Sigmoid colon (tissue), 6 donors: ENCODE measurements at regions not wholly inside any gene's neighbourhood (a gene's known extent, or its start where the extent isn't known, plus 50 kb on each side); places are given as distances from the start of the nearest gene placed in this dataset.

ENCODE experiments used
- DNase-seq: peaks from one replicate; pipeline ENCODE4 v3.0.0-alpha.2; 2019
- H3K27ac ChIP-seq, 4 donors: fragments of 200-600 bp; sonication (generic); one replicate each; pipeline ENCODE4 v1.5.1; 2016 to 2019; ENCODE audit warnings: mild to moderate bottlenecking in 1 of 4
- H3K27me3 ChIP-seq, 3 donors: fragments of 200-600 bp; sonication (generic); one replicate each; pipeline ENCODE4 v1.5.1; 2019; ENCODE audit warnings: mild to moderate bottlenecking in 1 of 3
- H3K36me3 ChIP-seq, 4 donors: fragments of 200-600 bp; sonication (generic); one replicate each; pipeline ENCODE4 v1.5.1; 2016 to 2019
- H3K4me1 ChIP-seq, 4 donors: fragments of 200-600 bp; sonication (generic); one replicate each; pipeline ENCODE4 v1.5.1; 2017 to 2019
- H3K4me3 ChIP-seq, 4 donors: fragments of 200-600 bp; sonication (generic); one replicate each; pipeline ENCODE4 v1.5.1; 2017 to 2019; ENCODE audit warnings: mild to moderate bottlenecking in 2 of 4, moderate library complexity in 1 of 4
- H3K9me3 ChIP-seq, 4 donors: fragments of 200-600 bp in 3 of 4; sonication (generic) in 3 of 4; one replicate each; pipeline versions ENCODE4 v1.5.1 to v1.6.1; 2013 to 2019
- EP300 ChIP-seq, 4 donors: sonication (generic); formaldehyde crosslinking; IDR thresholded peaks; one replicate each; pipeline ENCODE4 v1.6.1; 2017; ENCODE audit warnings: antibody characterized with exemption in 4 of 4
- POLR2A ChIP-seq, 2 donors: fragments of 450-650 bp; IDR thresholded peaks; one replicate each; pipeline ENCODE4 v1.6.1; 2016; ENCODE audit warnings: antibody characterized with exemption in 2 of 2, mild to moderate bottlenecking in 2 of 2, moderate library complexity in 2 of 2
- POLR2AphosphoS5 ChIP-seq, 4 donors: sonication (generic); formaldehyde crosslinking; IDR thresholded peaks; one replicate each; pipeline ENCODE4 v1.6.1; 2017; ENCODE audit warnings: antibody characterized with exemption in 4 of 4
- WGBS, 2 donors: extraction: QIAGEN DNeasy Blood & Tissue Kit; methylation state at CpG; one replicate each; pipeline ENCODE4 v1.1.7; 2013; 5-methylcytosine and 5-hydroxymethylcytosine counted together
- intact Hi-C: fragments of 100-400 bp; cut with DNase I; formaldehyde crosslinking; loops from one replicate; pipeline ENCODE4 v1.15.1; 2023
- TF ChIP-seq, protein P1 (sequence below), 4 experiments: fragments of 450-650 bp in 3 of 4; fragments of 200-600 bp in 1 of 4; IDR thresholded peaks; one replicate each; pipeline ENCODE4 v1.5.1; 2016 to 2019; ENCODE audit warnings: antibody characterized with exemption in 4 of 4, mild to moderate bottlenecking in 3 of 4, moderate library complexity in 2 of 4
- donor health status: healthy with polysubstance abuse.
- donor health status: healthy.

DNA sequence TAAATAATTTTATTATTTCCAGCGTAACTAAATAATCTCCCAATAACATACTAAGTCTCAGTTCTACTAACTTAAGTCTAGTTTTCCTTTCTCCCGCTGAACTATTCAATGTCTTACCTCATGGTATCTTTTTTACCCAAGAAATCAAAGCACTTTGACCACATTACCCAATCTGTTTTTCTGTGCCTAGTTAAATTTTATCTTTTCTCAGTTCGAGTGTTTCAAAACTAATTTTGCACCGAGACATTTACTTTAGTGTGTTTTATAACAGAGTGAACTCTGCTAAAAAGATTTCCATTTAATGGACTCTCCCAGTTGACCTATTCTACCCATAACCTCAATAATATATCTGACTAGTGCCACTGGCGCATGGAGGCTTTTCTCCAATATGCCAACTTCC lies 67.6 kb upstream of the IRF2 start:
- 82 to 89% methylated on average over 5 of the region's 5 CpGs for WGBS, 2 donors
- no peaks in the 10 kb centered on the region for H3K9me3 ChIP-seq
- TF ChIP-seq POLR2A (IDR thresholded peaks at IDR 0.05) (no peak), POLR2AphosphoS5 (IDR thresholded peaks at IDR 0.05) (no peak), EP300 (IDR thresholded peaks at IDR 0.05) (no peak)
- TF ChIP-seq, protein P1, sequence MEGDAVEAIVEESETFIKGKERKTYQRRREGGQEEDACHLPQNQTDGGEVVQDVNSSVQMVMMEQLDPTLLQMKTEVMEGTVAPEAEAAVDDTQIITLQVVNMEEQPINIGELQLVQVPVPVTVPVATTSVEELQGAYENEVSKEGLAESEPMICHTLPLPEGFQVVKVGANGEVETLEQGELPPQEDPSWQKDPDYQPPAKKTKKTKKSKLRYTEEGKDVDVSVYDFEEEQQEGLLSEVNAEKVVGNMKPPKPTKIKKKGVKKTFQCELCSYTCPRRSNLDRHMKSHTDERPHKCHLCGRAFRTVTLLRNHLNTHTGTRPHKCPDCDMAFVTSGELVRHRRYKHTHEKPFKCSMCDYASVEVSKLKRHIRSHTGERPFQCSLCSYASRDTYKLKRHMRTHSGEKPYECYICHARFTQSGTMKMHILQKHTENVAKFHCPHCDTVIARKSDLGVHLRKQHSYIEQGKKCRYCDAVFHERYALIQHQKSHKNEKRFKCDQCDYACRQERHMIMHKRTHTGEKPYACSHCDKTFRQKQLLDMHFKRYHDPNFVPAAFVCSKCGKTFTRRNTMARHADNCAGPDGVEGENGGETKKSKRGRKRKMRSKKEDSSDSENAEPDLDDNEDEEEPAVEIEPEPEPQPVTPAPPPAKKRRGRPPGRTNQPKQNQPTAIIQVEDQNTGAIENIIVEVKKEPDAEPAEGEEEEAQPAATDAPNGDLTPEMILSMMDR (IDR thresholded peaks at IDR 0.05), result no peak
- peaks cover 0 to 1% (median under 1%) of the 10 kb centered on the region in 4 donors for H3K4me1 ChIP-seq
- H3K4me3 ChIP-seq, result no peak overlapping the region
- no peak overlapping the region for H3K27ac ChIP-seq
- intact Hi-C loops, result no loop called here
- DNase-seq, result no peak
- no peaks in the 10 kb centered on the region for H3K36me3 ChIP-seq
- H3K27me3 ChIP-seq, result no peaks in the 10 kb centered on the region

DNA sequence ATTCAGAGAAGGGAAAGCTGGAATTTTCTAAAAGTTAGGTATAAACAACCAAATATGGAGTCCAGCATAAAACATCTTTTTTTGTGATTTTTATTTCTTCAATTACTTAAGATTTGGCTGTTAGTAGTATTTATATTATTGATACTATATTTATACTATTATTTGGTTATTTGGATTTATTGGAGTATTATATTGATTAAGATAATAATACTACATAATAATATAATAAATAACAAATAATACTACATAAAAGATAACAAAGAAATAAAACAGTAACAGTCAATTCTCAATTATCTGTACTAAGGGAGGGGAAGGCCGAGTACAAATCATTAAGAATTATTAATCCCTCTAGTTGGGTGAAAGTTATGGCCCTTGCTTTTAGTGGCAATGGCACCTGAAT lies 66.0 kb upstream of the IRF2 start:
- Histone ChIP-seq H3K27me3 (no peaks in the 10 kb centered on the region), H3K36me3 (no peaks in the 10 kb centered on the region), H3K4me3 (no peak overlapping the region), H3K27ac (no peak overlapping the region), H3K9me3 (no peaks in the 10 kb centered on the region), H3K4me1 (peaks cover 0 to 13% (median 8%) of the 10 kb centered on the region in 4 donors)
- intact Hi-C loops, result no loop called here
- WGBS, 2 donors, result 82 to 93% methylated on average over 1 of the region's 1 CpG
- DNase-seq, result no peak
- TF ChIP-seq, protein P1 (IDR thresholded peaks at IDR 0.05), result no peak

DNA sequence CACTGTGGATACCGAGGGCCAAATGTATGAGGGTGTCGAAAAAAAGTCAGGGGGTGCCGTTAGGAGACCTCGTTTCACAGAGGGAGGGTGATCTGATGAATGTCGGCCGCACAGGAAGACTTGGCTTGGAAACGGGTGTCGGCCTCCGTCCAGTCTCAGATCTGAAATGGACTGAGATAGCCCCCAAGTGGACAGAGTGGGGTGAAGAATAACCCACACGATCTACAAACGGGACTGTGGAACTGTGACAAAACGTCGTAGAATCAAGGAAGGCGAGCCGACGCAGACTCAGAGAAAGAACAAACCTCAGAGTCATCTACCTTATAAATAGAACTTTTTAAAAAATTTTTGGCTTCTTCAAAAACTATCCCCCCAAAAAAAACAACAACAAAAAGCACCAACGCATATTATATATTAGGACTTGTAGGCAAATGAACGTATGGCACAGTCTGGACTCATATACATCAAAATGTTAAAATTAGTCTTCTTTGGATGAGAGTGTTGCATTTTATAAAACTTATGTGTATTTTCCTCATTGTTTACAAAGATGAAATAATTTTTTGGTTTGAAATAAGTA lies 63.8 kb upstream of the IRF2 start:
- Histone ChIP-seq H3K36me3 (no peaks in the 10 kb centered on the region), H3K27me3 (no peaks in the 10 kb centered on the region), H3K27ac (peak overlapping the region; percentile 90 to 97 (median 92)), H3K4me1 (peaks cover 0 to 28% (median 21%) of the 10 kb centered on the region in 4 donors), H3K4me3 (peak overlapping the region; percentile 60 to 66 (median 64)), H3K9me3 (no peaks in the 10 kb centered on the region)
- peak; percentile 96 for DNase-seq
- 2 to 3% methylated on average over 18 of the region's 18 CpGs for WGBS, 2 donors
- peak in 3 of 4 donors; percentile 38 to 51 (median 49) for TF ChIP-seq POLR2AphosphoS5 (IDR thresholded peaks at IDR 0.05)
- TF ChIP-seq, protein P1 (IDR thresholded peaks at IDR 0.05), result peak; percentile 67 to 88 (median 79)
- no peak for TF ChIP-seq EP300 (IDR thresholded peaks at IDR 0.05)
- no peak for TF ChIP-seq POLR2A (IDR thresholded peaks at IDR 0.05)
- intact Hi-C loops, result loop anchor here (1.0 to 10.0 kb wide), 6 partner anchors 156 to 667 kb away; partner anchors contain the start of genes ACSL1, CFAP97 and SNX25

DNA sequence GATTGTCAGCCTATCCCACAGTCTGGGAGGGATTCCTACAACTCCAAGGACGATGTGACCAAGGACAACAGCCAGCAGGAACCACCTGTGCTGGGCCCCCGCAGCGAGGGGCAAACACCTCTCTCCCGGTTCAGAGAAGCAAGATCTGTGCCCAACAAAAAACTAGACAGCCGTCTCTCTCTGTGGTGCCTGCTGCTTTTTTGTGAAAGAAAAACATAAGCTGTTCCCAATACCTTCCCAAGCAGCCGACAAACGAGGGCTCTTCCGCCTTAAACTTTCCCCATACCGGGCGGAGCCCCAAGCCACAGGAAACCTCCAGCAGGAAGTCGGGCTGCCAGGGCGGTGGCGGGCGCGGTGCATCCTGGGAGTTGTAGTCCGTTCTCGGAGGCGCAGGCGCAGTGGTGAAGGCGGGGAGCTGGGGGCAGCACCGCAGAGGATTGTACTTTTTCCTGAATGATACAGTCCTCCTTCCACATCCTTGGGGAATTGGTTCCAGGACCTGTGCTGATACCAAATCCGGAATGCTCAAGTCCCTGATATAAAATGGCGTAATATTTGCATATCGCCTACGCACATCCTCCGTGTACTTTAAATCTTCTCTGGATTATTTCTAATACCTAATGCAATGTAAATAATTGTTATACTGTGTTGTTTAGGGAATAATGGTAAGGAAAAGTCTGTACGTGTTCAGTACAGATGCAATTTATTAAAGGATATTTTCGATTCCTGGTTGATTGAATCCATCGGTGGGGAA lies 63.1 kb upstream of the IRF2 start:
- Histone ChIP-seq H3K27me3 (no peaks in the 10 kb centered on the region), H3K4me1 (peaks cover 0 to 28% (median 21%) of the 10 kb centered on the region in 4 donors), H3K36me3 (no peaks in the 10 kb centered on the region), H3K27ac (peak overlapping the region; percentile 90 to 97 (median 92)), H3K9me3 (no peaks in the 10 kb centered on the region), H3K4me3 (peak overlapping the region; percentile 60 to 66 (median 64))
- TF ChIP-seq, protein P1 (IDR thresholded peaks at IDR 0.05), result no peak
- TF ChIP-seq POLR2A (IDR thresholded peaks at IDR 0.05) (peak; percentile 92 to 97), EP300 (IDR thresholded peaks at IDR 0.05) (peak in 2 of 4 donors; percentile 6 to 15), POLR2AphosphoS5 (IDR thresholded peaks at IDR 0.05) (peak; percentile 94 to 99 (median 98))
- intact Hi-C loops, result loop anchor here (1.0 to 10.0 kb wide), 8 partner anchors 62 to 667 kb away; partner anchors contain the start of genes ACSL1, CASP3, CFAP97 and PRIMPOL
- DNase-seq, result peak; percentile 99
- WGBS, 2 donors, result 0% methylated on average over 29 of the region's 29 CpGs
